ENCODE measurements at regions not wholly inside any gene's neighbourhood (a gene's known extent, or its start where the extent isn't known, plus 50 kb on each side); places are given as distances from the start of the nearest gene placed in this dataset.

- no peaks in the 10 kb centered on the region for H3F3A ChIP-seq (ENCODE audit: insufficient read depth, low read length, poor library complexity, severe bottlenecking)
- H4K20me1 ChIP-seq (ENCODE audit: insufficient read depth), result no peaks in the 10 kb centered on the region
- H3K36me3 ChIP-seq (ENCODE audit: insufficient read depth, low read length), result no peaks in the 10 kb centered on the region
Measured at GRCh38 chr3:110868106-110868505, 203.5 kb upstream of the NECTIN3 start.

GRCh38 chr3:110869736-110870135, 201.9 kb upstream of the NECTIN3 start:
- H3K27me3 ChIP-seq (ENCODE audit: insufficient read depth, low read depth, low read length), result no peaks in the 10 kb centered on the region
- no peak overlapping the region for H2AFZ ChIP-seq (ENCODE audit: low read depth, low read length)
- H3K4me3 ChIP-seq (ENCODE audit: low read length), result no peak overlapping the region
- H3K9me3 ChIP-seq (ENCODE audit: low read length), result no peaks in the 10 kb centered on the region
- H3K9me2 ChIP-seq (ENCODE audit: insufficient read depth, low read length), result no peaks in the 10 kb centered on the region
- no peaks in the 10 kb centered on the region for H3K79me2 ChIP-seq (replicated peaks; ENCODE audit: insufficient read depth, low read length)
- H3K9ac ChIP-seq (ENCODE audit: low read length), result no peak overlapping the region
- no peaks in the 10 kb centered on the region for H4K20me1 ChIP-seq (ENCODE audit: insufficient read depth)
- no peak overlapping the region for H3K4me2 ChIP-seq (ENCODE audit: low read length)
- no peaks in the 10 kb centered on the region for H3F3A ChIP-seq (ENCODE audit: insufficient read depth, low read length, poor library complexity, severe bottlenecking)
- no peak overlapping the region for H3K27ac ChIP-seq (ENCODE audit: low read length)
- no peak for TF ChIP-seq SMC3 (conservative IDR thresholded peaks at IDR 0.05; ENCODE audit: poor library complexity)
- TF ChIP-seq, protein P1, sequence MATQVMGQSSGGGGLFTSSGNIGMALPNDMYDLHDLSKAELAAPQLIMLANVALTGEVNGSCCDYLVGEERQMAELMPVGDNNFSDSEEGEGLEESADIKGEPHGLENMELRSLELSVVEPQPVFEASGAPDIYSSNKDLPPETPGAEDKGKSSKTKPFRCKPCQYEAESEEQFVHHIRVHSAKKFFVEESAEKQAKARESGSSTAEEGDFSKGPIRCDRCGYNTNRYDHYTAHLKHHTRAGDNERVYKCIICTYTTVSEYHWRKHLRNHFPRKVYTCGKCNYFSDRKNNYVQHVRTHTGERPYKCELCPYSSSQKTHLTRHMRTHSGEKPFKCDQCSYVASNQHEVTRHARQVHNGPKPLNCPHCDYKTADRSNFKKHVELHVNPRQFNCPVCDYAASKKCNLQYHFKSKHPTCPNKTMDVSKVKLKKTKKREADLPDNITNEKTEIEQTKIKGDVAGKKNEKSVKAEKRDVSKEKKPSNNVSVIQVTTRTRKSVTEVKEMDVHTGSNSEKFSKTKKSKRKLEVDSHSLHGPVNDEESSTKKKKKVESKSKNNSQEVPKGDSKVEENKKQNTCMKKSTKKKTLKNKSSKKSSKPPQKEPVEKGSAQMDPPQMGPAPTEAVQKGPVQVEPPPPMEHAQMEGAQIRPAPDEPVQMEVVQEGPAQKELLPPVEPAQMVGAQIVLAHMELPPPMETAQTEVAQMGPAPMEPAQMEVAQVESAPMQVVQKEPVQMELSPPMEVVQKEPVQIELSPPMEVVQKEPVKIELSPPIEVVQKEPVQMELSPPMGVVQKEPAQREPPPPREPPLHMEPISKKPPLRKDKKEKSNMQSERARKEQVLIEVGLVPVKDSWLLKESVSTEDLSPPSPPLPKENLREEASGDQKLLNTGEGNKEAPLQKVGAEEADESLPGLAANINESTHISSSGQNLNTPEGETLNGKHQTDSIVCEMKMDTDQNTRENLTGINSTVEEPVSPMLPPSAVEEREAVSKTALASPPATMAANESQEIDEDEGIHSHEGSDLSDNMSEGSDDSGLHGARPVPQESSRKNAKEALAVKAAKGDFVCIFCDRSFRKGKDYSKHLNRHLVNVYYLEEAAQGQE (IDR thresholded peaks at IDR 0.05; ENCODE audit: borderline replicate concordance), result no peak
- no peak for TF ChIP-seq POLR2AphosphoS5 (IDR thresholded peaks at IDR 0.05)
- no peak for TF ChIP-seq CTCF (IDR thresholded peaks at IDR 0.05; ENCODE audit: poor library complexity, severe bottlenecking)
- TF ChIP-seq RAD21 (conservative IDR thresholded peaks at IDR 0.05), result no peak
- no peak for TF ChIP-seq TAF1 (IDR thresholded peaks at IDR 0.05; ENCODE audit: low read depth)
- no peak for TF ChIP-seq EP300 (conservative IDR thresholded peaks at IDR 0.05; ENCODE audit: poor library complexity, severe bottlenecking)
- no peak for TF ChIP-seq MXI1 (conservative IDR thresholded peaks at IDR 0.05; ENCODE audit: poor library complexity, severe bottlenecking)
- TF ChIP-seq EZH2 (IDR thresholded peaks at IDR 0.05; ENCODE audit: borderline replicate concordance, insufficient read depth, low read length, poor library complexity, severe bottlenecking), result no peak
- no peaks in the 10 kb centered on the region for H3K36me3 ChIP-seq (ENCODE audit: insufficient read depth, low read length)

More at GRCh38 chr3:110868106-110868505, 203.5 kb upstream of the NECTIN3 start:
- H3K79me2 ChIP-seq (replicated peaks; ENCODE audit: insufficient read depth, low read length), result no peaks in the 10 kb centered on the region
- no peak overlapping the region for H3K4me2 ChIP-seq (ENCODE audit: low read length)
- H2AFZ ChIP-seq (ENCODE audit: low read depth, low read length), result no peak overlapping the region
- TF ChIP-seq CTCF (IDR thresholded peaks at IDR 0.05; ENCODE audit: poor library complexity, severe bottlenecking) (no peak), EP300 (conservative IDR thresholded peaks at IDR 0.05; ENCODE audit: poor library complexity, severe bottlenecking) (no peak), MXI1 (conservative IDR thresholded peaks at IDR 0.05; ENCODE audit: poor library complexity, severe bottlenecking) (no peak), RAD21 (conservative IDR thresholded peaks at IDR 0.05) (no peak), TAF1 (IDR thresholded peaks at IDR 0.05; ENCODE audit: low read depth) (no peak), SMC3 (conservative IDR thresholded peaks at IDR 0.05; ENCODE audit: poor library complexity) (no peak), POLR2AphosphoS5 (IDR thresholded peaks at IDR 0.05) (no peak)
- TF ChIP-seq, protein P1 (IDR thresholded peaks at IDR 0.05; ENCODE audit: borderline replicate concordance), result no peak
- H3K9me3 ChIP-seq (ENCODE audit: low read length), result no peaks in the 10 kb centered on the region
- no peaks in the 10 kb centered on the region for H3K27me3 ChIP-seq (ENCODE audit: insufficient read depth, low read depth, low read length)
- H3K4me3 ChIP-seq (ENCODE audit: low read length), result no peak overlapping the region
- H3K27ac ChIP-seq (ENCODE audit: low read length), result no peak overlapping the region
- no peaks in the 10 kb centered on the region for H3K9me2 ChIP-seq (ENCODE audit: insufficient read depth, low read length)
- no peak overlapping the region for H3K9ac ChIP-seq (ENCODE audit: low read length)
